Transverse colon (tissue), 4 donors: ENCODE measurements at regions not wholly inside any gene's neighbourhood (a gene's known extent, or its start where the extent isn't known, plus 50 kb on each side); places are given as distances from the start of the nearest gene placed in this dataset.
"Not testable (repeated sequence)": the region's sequence is repeated elsewhere in the genome, so short reads cannot be mapped to it uniquely, and the experiment has no call there.

ENCODE experiments used
- DNase-seq: peaks from one replicate; pipeline ENCODE4 v3.0.0-alpha.2; 2019
- H3K27ac ChIP-seq, 4 donors: fragments of 200-600 bp; sonication (generic); 2 replicates each; pipeline ENCODE4 v1.5.1; 2016 to 2018; ENCODE audit warnings: inconsistent platforms in 4 of 4
- H3K27me3 ChIP-seq: fragments of 200-600 bp; sonication (generic); 2 replicates; pipeline ENCODE4 v1.5.1; 2017; ENCODE audit warnings: inconsistent platforms
- H3K36me3 ChIP-seq, 4 donors: fragments of 200-600 bp; sonication (generic); 2 replicates each; pipeline ENCODE4 v1.5.1; 2017 to 2019; ENCODE audit warnings: inconsistent platforms in 4 of 4
- H3K4me1 ChIP-seq, 4 donors: fragments of 200-600 bp; sonication (generic); 2 replicates each; pipeline ENCODE4 v1.5.1; 2017 to 2020; ENCODE audit warnings: inconsistent platforms in 4 of 4
- H3K4me3 ChIP-seq, 4 donors: fragments of 200-600 bp; sonication (generic); 1 replicate in 1 of 4; 2 replicates in 3 of 4; pipeline versions ENCODE4 v1.5.1 to v1.6.1; 2017 to 2019; ENCODE audit warnings: inconsistent platforms in 4 of 4
- H3K9me3 ChIP-seq, 2 donors: fragments of 200-600 bp; sonication (generic); 2 replicates each; pipeline ENCODE4 v1.5.1; 2017 to 2019; ENCODE audit warnings: inconsistent platforms in 2 of 2
- EP300 ChIP-seq: sonication (generic); formaldehyde crosslinking; IDR thresholded peaks from one replicate; pipeline ENCODE4 v1.6.1; 2017; ENCODE audit warnings: antibody characterized with exemption, low read depth
- POLR2A ChIP-seq: fragments of 450-650 bp; IDR thresholded peaks from one replicate; pipeline ENCODE4 v1.6.1; 2016; ENCODE audit warnings: antibody characterized with exemption, mild to moderate bottlenecking, moderate library complexity
- POLR2AphosphoS5 ChIP-seq, 3 donors: sonication (generic); formaldehyde crosslinking; IDR thresholded peaks; one replicate each; pipeline ENCODE4 v1.6.1; 2016; ENCODE audit warnings: antibody characterized with exemption in 3 of 3
- WGBS, 2 donors: methylation state at CpG; one replicate each; pipeline ENCODE4 v1.1.5; 2018; ENCODE audit warnings: low coverage in 1 of 2; 5-methylcytosine and 5-hydroxymethylcytosine counted together
- in situ Hi-C, 4 donors: fragments of 200-750 bp; cut with MboI; loops; one replicate each; pipeline versions ENCODE4 v1.15.0 to v1.15.1; 2017; ENCODE audit warnings: low sequenced_read_pairs in 3 of 4, low pct_ligation_motif_present in 1 of 4, low pct_unique_long_range_greater_than_20kb in 1 of 4
- intact Hi-C: fragments of 100-400 bp; cut with DNase I; formaldehyde crosslinking; loops from one replicate; pipeline ENCODE4 v1.15.1; 2023; ENCODE audit warnings: low total_unique reads
- TF ChIP-seq, protein P1 (sequence below), 5 experiments: fragments of 200-600 bp in 3 of 5; fragments of 450-650 bp in 2 of 5; sonication (generic) in 3 of 5; IDR thresholded peaks; 1 replicate in 2 of 5; 2 replicates in 3 of 5; pipeline ENCODE4 v1.5.1; 2016 to 2017; ENCODE audit warnings: antibody characterized with exemption in 5 of 5, inconsistent platforms in 3 of 5, mild to moderate bottlenecking in 2 of 5, moderate library complexity in 1 of 5

DNA sequence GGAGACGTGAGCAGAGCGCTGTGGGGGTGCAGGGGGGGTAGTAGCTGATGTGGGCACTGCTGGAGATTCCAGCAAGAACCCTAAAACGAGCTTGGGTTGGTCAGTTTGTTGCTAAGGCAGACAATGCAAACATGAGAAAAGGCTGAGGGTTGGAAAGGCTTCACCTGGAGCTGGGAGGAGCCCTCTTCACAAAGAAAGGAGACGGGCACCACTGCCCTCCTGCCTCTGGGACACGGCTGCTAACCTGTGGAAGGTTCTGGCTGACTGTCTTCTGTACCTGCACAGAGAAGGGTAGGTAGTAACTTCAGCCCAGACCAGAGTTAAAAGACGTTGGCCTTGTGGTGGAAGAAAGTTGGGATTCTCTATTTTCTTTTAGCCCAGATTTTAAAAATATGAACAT lies 108.7 kb downstream of the SUCLA2 start:
- intact Hi-C loops = no loop called here
- TF ChIP-seq POLR2A (no peak), POLR2AphosphoS5 (IDR thresholded peaks at IDR 0.05) (no peak), EP300 (no peak)
- TF ChIP-seq, protein P1, sequence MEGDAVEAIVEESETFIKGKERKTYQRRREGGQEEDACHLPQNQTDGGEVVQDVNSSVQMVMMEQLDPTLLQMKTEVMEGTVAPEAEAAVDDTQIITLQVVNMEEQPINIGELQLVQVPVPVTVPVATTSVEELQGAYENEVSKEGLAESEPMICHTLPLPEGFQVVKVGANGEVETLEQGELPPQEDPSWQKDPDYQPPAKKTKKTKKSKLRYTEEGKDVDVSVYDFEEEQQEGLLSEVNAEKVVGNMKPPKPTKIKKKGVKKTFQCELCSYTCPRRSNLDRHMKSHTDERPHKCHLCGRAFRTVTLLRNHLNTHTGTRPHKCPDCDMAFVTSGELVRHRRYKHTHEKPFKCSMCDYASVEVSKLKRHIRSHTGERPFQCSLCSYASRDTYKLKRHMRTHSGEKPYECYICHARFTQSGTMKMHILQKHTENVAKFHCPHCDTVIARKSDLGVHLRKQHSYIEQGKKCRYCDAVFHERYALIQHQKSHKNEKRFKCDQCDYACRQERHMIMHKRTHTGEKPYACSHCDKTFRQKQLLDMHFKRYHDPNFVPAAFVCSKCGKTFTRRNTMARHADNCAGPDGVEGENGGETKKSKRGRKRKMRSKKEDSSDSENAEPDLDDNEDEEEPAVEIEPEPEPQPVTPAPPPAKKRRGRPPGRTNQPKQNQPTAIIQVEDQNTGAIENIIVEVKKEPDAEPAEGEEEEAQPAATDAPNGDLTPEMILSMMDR (IDR thresholded peaks at IDR 0.05) = no peak
- Histone ChIP-seq H3K27ac (no peak overlapping the region), H3K4me1 (no peaks in the 10 kb centered on the region), H3K36me3 (no peaks in the 10 kb centered on the region), H3K27me3 (no peaks in the 10 kb centered on the region), H3K4me3 (no peak overlapping the region), H3K9me3 (no peaks in the 10 kb centered on the region)
- 79 to 84% methylated on average over 4 to 6 of the region's 6 CpGs for WGBS, 2 donors
- in situ Hi-C loops = no loop called here
- DNase-seq = no peak

DNA sequence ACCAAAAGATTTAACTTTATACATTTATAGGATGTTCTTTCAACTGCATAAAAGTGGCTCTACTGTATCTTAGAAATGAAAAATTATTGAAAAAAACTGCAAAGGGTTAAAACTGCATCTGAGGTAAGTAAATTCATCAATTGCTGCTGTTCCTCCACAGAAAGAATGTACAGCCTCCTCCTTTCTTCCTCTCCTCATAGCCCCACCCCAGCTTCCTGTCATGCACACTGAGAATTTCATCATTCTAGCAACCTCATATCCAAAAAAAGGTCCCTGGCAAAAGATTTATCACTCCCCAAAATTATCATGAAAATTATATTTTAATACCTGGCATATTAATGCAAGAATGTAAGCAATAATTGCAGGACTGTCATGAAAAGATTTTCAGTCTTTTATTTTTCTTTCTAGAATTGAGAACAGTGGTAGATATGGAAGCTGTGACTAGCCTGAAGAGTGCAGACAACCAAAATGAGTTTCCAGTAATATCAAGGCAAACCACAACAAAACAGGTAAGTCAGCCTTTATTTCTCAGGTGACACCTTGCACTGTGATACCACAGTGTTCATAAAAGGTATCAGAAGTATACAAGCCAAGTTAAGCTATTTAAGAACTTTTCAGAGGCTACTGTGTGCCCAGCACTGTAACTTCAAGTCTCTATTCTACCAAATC lies 110.8 kb downstream of the SUCLA2 start:
- Histone ChIP-seq H3K9me3 (no peaks in the 10 kb centered on the region), H3K4me3 (no peak overlapping the region), H3K27me3 (no peaks in the 10 kb centered on the region), H3K4me1 (no peaks in the 10 kb centered on the region), H3K27ac (no peak overlapping the region), H3K36me3 (no peaks in the 10 kb centered on the region)
- no peak for DNase-seq
- in situ Hi-C loops (no loop called here), intact Hi-C loops (no loop called here)
- TF ChIP-seq POLR2A (no peak), EP300 (no peak), POLR2AphosphoS5 (IDR thresholded peaks at IDR 0.05) (no peak)
- TF ChIP-seq, protein P1 (IDR thresholded peaks at IDR 0.05) = no peak

DNA sequence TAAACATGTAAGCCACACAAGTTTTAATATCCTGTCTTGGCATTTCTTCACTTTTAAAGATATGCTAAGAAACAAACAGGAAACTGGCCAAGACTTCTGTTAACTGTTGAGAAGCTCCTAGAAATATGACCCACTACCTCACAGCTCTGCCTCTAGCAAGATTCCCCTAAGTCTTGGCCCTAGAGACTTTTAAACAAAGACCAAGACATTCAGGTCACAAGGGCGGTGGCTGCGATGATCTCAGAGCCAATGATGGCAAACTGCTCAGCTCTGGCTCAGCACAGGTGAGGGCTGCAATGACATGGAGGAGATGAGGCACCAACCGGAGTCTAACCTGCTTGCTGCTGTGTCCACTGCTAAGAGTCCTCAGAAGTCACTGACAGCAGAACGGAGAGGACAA lies 114.8 kb downstream of the SUCLA2 start:
- no peaks in the 10 kb centered on the region for H3K27me3 ChIP-seq
- 80 to 92% methylated on average over 1 to 4 of the region's 4 CpGs for WGBS, 2 donors
- H3K4me3 ChIP-seq = no peak overlapping the region
- in situ Hi-C loops (no loop called here), intact Hi-C loops (no loop called here)
- no peaks in the 10 kb centered on the region for H3K9me3 ChIP-seq
- DNase-seq = no peak
- H3K36me3 ChIP-seq = no peaks in the 10 kb centered on the region
- no peaks in the 10 kb centered on the region for H3K4me1 ChIP-seq
- no peak overlapping the region for H3K27ac ChIP-seq
- TF ChIP-seq POLR2AphosphoS5 (IDR thresholded peaks at IDR 0.05) (no peak), EP300 (no peak), POLR2A (no peak)
- TF ChIP-seq, protein P1 (IDR thresholded peaks at IDR 0.05) = no peak

DNA sequence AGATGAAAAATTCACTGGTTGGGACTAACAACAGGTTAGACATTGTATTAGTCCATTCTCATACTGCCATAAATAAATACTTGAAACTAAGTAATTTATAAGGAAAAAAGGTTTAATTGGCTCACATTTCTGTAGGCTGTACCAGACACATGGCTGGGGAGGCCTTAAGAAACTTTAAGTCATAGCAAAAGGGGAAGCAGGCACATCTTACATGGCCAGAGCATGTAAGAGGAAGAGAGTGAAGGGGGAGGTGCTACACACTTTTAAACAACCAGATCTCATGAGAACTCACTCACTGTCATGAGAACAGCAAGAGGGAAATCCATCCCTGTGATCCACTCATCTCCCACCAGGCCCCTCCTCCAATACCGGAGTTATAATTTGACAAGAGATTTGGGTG lies 125.9 kb downstream of the SUCLA2 start:
- intact Hi-C loops (no loop called here), in situ Hi-C loops (no loop called here)
- Histone ChIP-seq H3K4me1 (no peaks in the 10 kb centered on the region), H3K36me3 (no peaks in the 10 kb centered on the region), H3K4me3 (no peak overlapping the region), H3K27me3 (no peaks in the 10 kb centered on the region), H3K27ac (no peak overlapping the region), H3K9me3 (peaks cover 5 to 15% of the 10 kb centered on the region in 2 donors)
- TF ChIP-seq, protein P1 (IDR thresholded peaks at IDR 0.05) = no peak
- TF ChIP-seq POLR2AphosphoS5 (IDR thresholded peaks at IDR 0.05) (no peak), POLR2A (no peak), EP300 (no peak)
- no peak for DNase-seq
- WGBS, 2 donors = 67 to 92% methylated on average over 1 of the region's 1 CpG

DNA sequence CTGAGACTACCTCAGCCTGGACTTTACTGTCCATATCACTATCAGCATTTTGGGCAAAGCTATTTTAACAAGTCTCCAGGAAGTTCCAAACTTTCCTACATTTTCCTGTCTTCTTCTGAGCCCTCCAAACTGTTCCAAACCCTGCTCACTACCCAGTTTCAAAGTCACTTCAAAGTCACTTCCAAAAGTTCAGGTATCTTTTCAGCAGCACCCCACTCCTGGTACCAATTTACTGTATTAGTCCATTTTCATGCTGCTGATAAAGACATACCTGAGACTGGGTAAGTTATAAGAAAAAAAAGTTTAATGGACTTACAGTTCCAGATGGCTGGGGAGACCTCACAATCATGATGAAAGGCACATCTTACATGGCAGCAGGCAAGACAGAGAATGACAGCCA lies 127.1 kb downstream of the SUCLA2 start:
- H3K4me1 ChIP-seq, intact Hi-C loops, H3K27me3 ChIP-seq, H3K27ac ChIP-seq, H3K4me3 ChIP-seq, H3K36me3 ChIP-seq, DNase-seq, in situ Hi-C loops: not testable (repeated sequence)
- peaks cover 5 to 15% of the 10 kb centered on the region in 2 donors for H3K9me3 ChIP-seq

DNA sequence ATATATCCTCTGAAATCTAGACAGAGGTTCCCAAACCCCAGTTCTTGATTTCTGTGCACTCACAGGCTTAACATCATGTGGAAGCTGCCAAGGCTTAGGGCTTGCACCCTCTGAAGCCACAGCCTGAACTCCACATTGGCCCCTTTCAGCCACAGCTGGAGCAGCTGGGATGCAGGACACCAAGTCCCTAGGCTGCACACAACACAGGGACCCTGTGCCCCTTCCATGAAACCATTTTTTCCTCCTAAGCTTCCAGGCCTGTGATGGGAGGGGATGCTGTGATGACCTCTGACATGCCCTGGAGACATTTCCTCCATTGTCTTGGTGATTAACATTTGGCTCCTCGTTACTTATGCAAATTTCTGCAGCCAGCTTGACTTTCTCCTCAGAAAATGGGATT lies 127.8 kb downstream of the SUCLA2 start:
- H3K36me3 ChIP-seq = not testable (repeated sequence)

More for the DNA sequence above, 127.8 kb downstream of the SUCLA2 start:
- H3K27ac ChIP-seq, intact Hi-C loops, H3K4me3 ChIP-seq, H3K4me1 ChIP-seq, H3K27me3 ChIP-seq, in situ Hi-C loops, DNase-seq: not testable (repeated sequence)
- peaks cover 5 to 15% of the 10 kb centered on the region in 2 donors for H3K9me3 ChIP-seq
- 29 to 36% methylated on average over 1 of the region's 1 CpG for WGBS, 2 donors
